ENCODE measurements at regions not wholly inside any gene's neighbourhood (a gene's known extent, or its start where the extent isn't known, plus 50 kb on each side); places are given as distances from the start of the nearest gene placed in this dataset.

- no peak for TF ChIP-seq CTCF (IDR thresholded peaks at IDR 0.05; ENCODE audit: low read depth, low read length, poor library complexity, severe bottlenecking)
- TF ChIP-seq EZH2phosphoT487 (IDR thresholded peaks at IDR 0.05; ENCODE audit: borderline replicate concordance, low read length) = no peak
Measured at GRCh38 chr6:105978974-105979373, 107.2 kb upstream of the PRDM1 start.

All from DOHH2 (cell line).